ENCODE measurements at regions not wholly inside any gene's neighbourhood (a gene's known extent, or its start where the extent isn't known, plus 50 kb on each side); places are given as distances from the start of the nearest gene placed in this dataset.

GRCh38 chr5:168052686-168053085 is 238.8 kb upstream of the WWC1 start:
- DNase-seq, result no peak
- Histone ChIP-seq H3K9me3 (no peaks in the 10 kb centered on the region), H3K4me3 (no peak overlapping the region), H3K27ac (no peak overlapping the region), H3K4me1 (no peaks in the 10 kb centered on the region), H3K36me3 (no peaks in the 10 kb centered on the region), H3K27me3 (no peaks in the 10 kb centered on the region)
- intact Hi-C loops (cut with DNase I; ENCODE audit: low total_unique reads), result no loop called here
- no peak for TF ChIP-seq CTCF (IDR thresholded peaks at IDR 0.05)

- intact Hi-C loops (cut with DNase I; ENCODE audit: low total_unique reads), result no loop called here
- no peaks in the 10 kb centered on the region for H3K9me3 ChIP-seq
- no peak for TF ChIP-seq CTCF (IDR thresholded peaks at IDR 0.05)
- no peak for DNase-seq
- H3K27ac ChIP-seq, result no peak overlapping the region
- H3K4me3 ChIP-seq, result no peak overlapping the region
- no peaks in the 10 kb centered on the region for H3K27me3 ChIP-seq
- H3K4me1 ChIP-seq, result no peaks in the 10 kb centered on the region
- H3K36me3 ChIP-seq, result no peaks in the 10 kb centered on the region
Measured at GRCh38 chr5:168054091-168054490, 237.4 kb upstream of the WWC1 start.

GRCh38 chr5:168055141-168055683 is 236.2 kb upstream of the WWC1 start:
- H3K27ac ChIP-seq, result no peak overlapping the region
- no peaks in the 10 kb centered on the region for H3K36me3 ChIP-seq
- no peak for DNase-seq
- intact Hi-C loops (cut with DNase I; ENCODE audit: low total_unique reads), result no loop called here
- no peaks in the 10 kb centered on the region for H3K27me3 ChIP-seq
- no peaks in the 10 kb centered on the region for H3K4me1 ChIP-seq
- H3K4me3 ChIP-seq, result no peak overlapping the region
- no peaks in the 10 kb centered on the region for H3K9me3 ChIP-seq
- TF ChIP-seq CTCF (IDR thresholded peaks at IDR 0.05), result no peak

- no peak for DNase-seq
- H3K9me3 ChIP-seq, result no peaks in the 10 kb centered on the region
- no peak for TF ChIP-seq CTCF (IDR thresholded peaks at IDR 0.05)
- no peak overlapping the region for H3K4me3 ChIP-seq
- no peaks in the 10 kb centered on the region for H3K36me3 ChIP-seq
- no peaks in the 10 kb centered on the region for H3K27me3 ChIP-seq
- H3K4me1 ChIP-seq, result no peaks in the 10 kb centered on the region
- no peak overlapping the region for H3K27ac ChIP-seq
- intact Hi-C loops (cut with DNase I; ENCODE audit: low total_unique reads), result no loop called here
Measured at GRCh38 chr5:168055961-168056360, 235.5 kb upstream of the WWC1 start.

GRCh38 chr5:168056499-168057182 is 234.8 kb upstream of the WWC1 start:
- TF ChIP-seq CTCF (IDR thresholded peaks at IDR 0.05), result no peak
- no peaks in the 10 kb centered on the region for H3K36me3 ChIP-seq
- no peaks in the 10 kb centered on the region for H3K9me3 ChIP-seq
- intact Hi-C loops (cut with DNase I; ENCODE audit: low total_unique reads), result no loop called here
- no peak overlapping the region for H3K4me3 ChIP-seq
- H3K4me1 ChIP-seq, result no peaks in the 10 kb centered on the region
- no peaks in the 10 kb centered on the region for H3K27me3 ChIP-seq
- no peak overlapping the region for H3K27ac ChIP-seq
- no peak for DNase-seq

All from tibial artery (tissue), 4 donors.